IMR-90 (cell line): ENCODE measurements at regions not wholly inside any gene's neighbourhood (a gene's known extent, or its start where the extent isn't known, plus 50 kb on each side); places are given as distances from the start of the nearest gene placed in this dataset.

Experiments
- ATAC-seq: fragments of 200-7000 bp; cut with Tn5 transposase; 2 replicates; pipeline ENCODE4 v1.9.1; 2020; ENCODE audit warnings: low read depth, mild to moderate bottlenecking, moderate library complexity
- BruUV-seq: library from RNA; stranded (reverse); fragments of 400-500 nt; replicated peaks from 2 replicates; lab custom pipeline; 2021; lab: Mats Ljungman, UMichigan
- CTCF ChIA-PET: fragments of 300-600 bp; formaldehyde crosslinking; extraction: SDS; loops from one replicate; lab custom pipeline; 2021; ENCODE audit warnings: antibody characterized with exemption; lab: Yijun Ruan, JAX
- POLR2A ChIA-PET: fragments of 300-600 bp; sonication (Branson Sonifier 250); formaldehyde crosslinking; loops from one replicate; lab custom pipeline; 2022; ENCODE audit warnings: antibody characterized with exemption; ENCODE audit not compliant: unreplicated experiment; lab: Charles Lee
- DNase-seq: peaks from one replicate; pipeline ENCODE4 v3.0.0; 2013
- H2AFZ ChIP-seq: replicated peaks from 2 replicates; pipeline ENCODE3; 2013; ENCODE audit warnings: low read length, mild to moderate bottlenecking; ENCODE audit not compliant: poor library complexity
- H2AK5ac ChIP-seq: 2 replicates; pipeline ENCODE4 v1.6.1; 2013; ENCODE audit warnings: low read depth, low read length, inconsistent platforms
- H2AK9ac ChIP-seq: replicated peaks from 2 replicates; pipeline ENCODE3; 2013; ENCODE audit warnings: mild to moderate bottlenecking, low read depth, low read length, moderate library complexity; ENCODE audit not compliant: poor library complexity
- H2BK120ac ChIP-seq: 2 replicates; pipeline ENCODE4 v1.6.1; 2013; ENCODE audit warnings: low read depth, low read length, inconsistent platforms
- H2BK15ac ChIP-seq: 3 replicates; pipeline ENCODE4 v1.6.1; 2013; ENCODE audit warnings: low read depth, low read length, inconsistent platforms
- H2BK20ac ChIP-seq: 2 replicates; pipeline ENCODE4 v1.6.1; 2013; ENCODE audit warnings: low read depth, mild to moderate bottlenecking, inconsistent platforms, low read length, moderate library complexity
- H2BK5ac ChIP-seq: 2 replicates; pipeline ENCODE4 v1.6.1; 2013; ENCODE audit warnings: mild to moderate bottlenecking, low read depth, low read length, inconsistent platforms; ENCODE audit not compliant: poor library complexity, severe bottlenecking
- H3K14ac ChIP-seq: replicated peaks from 2 replicates; pipeline ENCODE4 v1.6.1; 2013; ENCODE audit warnings: low read depth, low read length, inconsistent platforms
- H3K18ac ChIP-seq: 2 replicates; pipeline ENCODE4 v1.6.1; 2013; ENCODE audit warnings: low read depth, low read length, control low read depth
- H3K23ac ChIP-seq: 2 replicates; pipeline ENCODE4 v1.6.1; 2013; ENCODE audit warnings: low read depth, low read length, inconsistent platforms
- H3K27ac ChIP-seq: 2 replicates; pipeline ENCODE4 v1.5.1; 2013; ENCODE audit warnings: mild to moderate bottlenecking, control low read depth, low read length; ENCODE audit not compliant: insufficient read depth
- H3K27me3 ChIP-seq: 2 replicates; pipeline ENCODE4 v1.6.1; 2013; ENCODE audit warnings: low read length; ENCODE audit not compliant: control insufficient read depth, insufficient read depth
- H3K36me3 ChIP-seq: 2 replicates; pipeline ENCODE4 v1.6.1; 2013; ENCODE audit warnings: low read length, mixed read lengths; ENCODE audit not compliant: control insufficient read depth, insufficient read depth
- H3K4ac ChIP-seq: 2 replicates; pipeline ENCODE4 v1.6.1; 2013; ENCODE audit warnings: low read depth, low read length, inconsistent platforms
- H3K4me1 ChIP-seq: 2 replicates; pipeline ENCODE4 v1.6.1; 2013; ENCODE audit warnings: low read length, mixed read lengths; ENCODE audit not compliant: control insufficient read depth, insufficient read depth
- H3K4me2 ChIP-seq: 2 replicates; pipeline ENCODE4 v1.6.1; 2013; ENCODE audit warnings: low read depth, mild to moderate bottlenecking, control low read depth, low read length, moderate library complexity
- H3K4me3 ChIP-seq: 2 replicates; pipeline ENCODE4 v1.5.1; 2013; ENCODE audit warnings: low read depth, mild to moderate bottlenecking, control low read depth, low read length, moderate library complexity; ENCODE audit not compliant: insufficient read depth
- H3K56ac ChIP-seq: 2 replicates; pipeline ENCODE4 v1.6.1; 2013; ENCODE audit warnings: low read length, inconsistent platforms; ENCODE audit not compliant: insufficient read depth; ENCODE audit errors: extremely low read depth
- H3K79me1 ChIP-seq, 2 experiments: 2 replicates each; pipeline ENCODE4 v1.6.1; 2013; ENCODE audit warnings: low read length in 2 of 2, inconsistent platforms in 1 of 2, low read depth in 1 of 2
- H3K9ac ChIP-seq: 2 replicates; pipeline ENCODE4 v1.6.1; 2013; ENCODE audit warnings: low read depth, low read length, control low read depth
- H3K9me1 ChIP-seq: 2 replicates; pipeline ENCODE4 v1.6.1; 2013; ENCODE audit warnings: low read length, inconsistent platforms; ENCODE audit not compliant: insufficient read depth
- H3K9me3 ChIP-seq: 2 replicates; pipeline ENCODE4 v1.6.1; 2013; ENCODE audit warnings: low read length; ENCODE audit not compliant: control insufficient read depth, insufficient read depth
- H4K20me1 ChIP-seq: 2 replicates; pipeline ENCODE4 v1.6.1; 2013; ENCODE audit warnings: low read length, inconsistent platforms; ENCODE audit not compliant: insufficient read depth
- H4K5ac ChIP-seq: 2 replicates; pipeline ENCODE4 v1.6.1; 2013; ENCODE audit warnings: mild to moderate bottlenecking, low read depth, low read length, control low read depth
- H4K8ac ChIP-seq, 2 experiments: 2 replicates each; pipeline ENCODE4 v1.6.1; 2013; ENCODE audit warnings: low read depth in 2 of 2, low read length in 2 of 2, control low read depth in 1 of 2, inconsistent platforms in 1 of 2
- H4K91ac ChIP-seq: 2 replicates; pipeline ENCODE4 v1.6.1; 2013; ENCODE audit warnings: low read depth, low read length, inconsistent platforms; ENCODE audit not compliant: insufficient read depth
- CHD1 ChIP-seq: IDR thresholded peaks from 2 replicates; pipeline ENCODE4 v1.6.1; 2012; ENCODE audit warnings: low read depth, low read length, improper control_type of control experiment
- FOS ChIP-seq: fragments of 150-350 bp; IDR thresholded peaks from 2 replicates; pipeline ENCODE4 v1.6.1; 2016; ENCODE audit warnings: low read depth, low read length
- MAZ ChIP-seq: IDR thresholded peaks from 2 replicates; pipeline ENCODE4 v1.6.1; 2012; ENCODE audit warnings: low read depth, mild to moderate bottlenecking, low read length, improper control_type of control experiment, moderate library complexity, borderline replicate concordance
- MXI1 ChIP-seq: IDR thresholded peaks from 2 replicates; pipeline ENCODE4 v1.6.1; 2012; ENCODE audit warnings: low read depth, mild to moderate bottlenecking, low read length, moderate library complexity, borderline replicate concordance
- RCOR1 ChIP-seq: IDR thresholded peaks from 2 replicates; pipeline ENCODE4 v1.6.1; 2012; ENCODE audit warnings: mild to moderate bottlenecking, low read length, improper control_type of control experiment; ENCODE audit not compliant: insufficient replicate concordance
- RFX5 ChIP-seq: IDR thresholded peaks from 2 replicates; pipeline ENCODE4 v1.8.0; 2012; ENCODE audit warnings: low read depth, mild to moderate bottlenecking, low read length, moderate library complexity
- WGBS, 2 experiments: methylation state at CpG; one replicate each; pipeline versions ENCODE4 v1.1.5 to v1.1.7; 2013; ENCODE audit warnings: missing lambda C conversion rate in 2 of 2; ENCODE audit not compliant: insufficient read length in 1 of 2; ENCODE audit errors: extremely low coverage in 2 of 2; 5-methylcytosine and 5-hydroxymethylcytosine counted together
- dilution Hi-C: fragments of 300-500 bp; cut with HindIII; formaldehyde crosslinking; loops from one replicate; pipeline ENCODE4 v1.14.3; 2018; ENCODE audit warnings: low sequenced_read_pairs; ENCODE audit not compliant: unreplicated experiment
- in situ Hi-C: fragments of 300-500 bp; cut with MboI; formaldehyde crosslinking; loops from 3 replicates; pipeline ENCODE4 v1.14.3; 2019; ENCODE audit warnings: low sequenced_read_pairs, inconsistent platforms, mixed read lengths
- intact Hi-C: fragments of 100-400 bp; cut with micrococcal nuclease; formaldehyde crosslinking; loops from 2 replicates; pipeline ENCODE4 v1.10.0; 2022

DNA sequence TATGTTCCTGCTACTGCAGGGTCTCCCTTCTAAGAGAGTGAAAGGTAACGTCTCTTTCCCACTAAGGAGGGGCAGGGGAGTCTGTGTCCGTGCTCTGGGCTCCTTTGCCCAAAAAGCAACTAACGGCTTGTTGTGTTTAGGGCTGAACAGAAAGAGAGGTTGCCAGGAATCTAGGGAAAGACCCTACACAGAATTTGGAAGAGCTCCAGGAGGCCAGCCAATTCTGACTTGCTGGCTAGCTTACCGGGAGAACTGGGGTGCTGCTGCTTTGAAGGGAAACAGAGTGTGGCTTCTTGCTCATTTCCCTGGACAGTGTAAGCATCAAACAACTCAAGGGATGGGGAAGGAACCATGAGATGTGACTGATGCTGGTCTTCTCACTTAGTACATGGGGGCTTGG lies 176.1 kb downstream of the GADD45G start:
- no peak overlapping the region for H3K18ac ChIP-seq
- CTCF ChIA-PET, result interaction anchor here (0.6 kb wide), 1 partner anchor 16 kb away, joined by 3 read pairs; no protein-coding TSS in a partner anchor

More for the DNA sequence above, 176.1 kb downstream of the GADD45G start:
- Histone ChIP-seq H2AK5ac (no peak overlapping the region), H4K5ac (no peak overlapping the region), H4K20me1 (no peaks in the 10 kb centered on the region), H2AFZ (no peak overlapping the region), H3K9ac (no peak overlapping the region), H4K8ac (no peak overlapping the region), H3K56ac (no peak overlapping the region), H3K27me3 (no peaks in the 10 kb centered on the region), H3K36me3 (no peaks in the 10 kb centered on the region), H2BK5ac (no peak overlapping the region), H2BK15ac (no peak overlapping the region), H2BK120ac (no peak overlapping the region), H3K14ac (no peak overlapping the region), H3K4me1 (no peaks in the 10 kb centered on the region), H2BK20ac (no peak overlapping the region), H3K27ac (no peak overlapping the region), H3K23ac (no peak overlapping the region), H3K79me1 (no peaks in the 10 kb centered on the region), H3K4me2 (no peak overlapping the region), H4K91ac (no peak overlapping the region), H3K4ac (no peak overlapping the region), H3K9me3 (no peaks in the 10 kb centered on the region), H3K9me1 (no peaks in the 10 kb centered on the region), H2AK9ac (no peak overlapping the region), H3K4me3 (no peak overlapping the region)
- ATAC-seq, result no peak
- BruUV-seq, result no TSS peak
- dilution Hi-C loops (no loop called here), in situ Hi-C loops (no loop called here), intact Hi-C loops (no loop called here)
- no peak for DNase-seq
- TF ChIP-seq RFX5, result no peak
- no peak for TF ChIP-seq MAZ
- TF ChIP-seq CHD1, result no peak
- no peak for TF ChIP-seq FOS
- no peak for TF ChIP-seq RCOR1
- no peak for TF ChIP-seq MXI1
- no CpG with 5 or more reads among the region's 4 CpGs for WGBS, 2 experiments
- POLR2A ChIA-PET, result no interaction called here
